ENCODE measurements at regions not wholly inside any gene's neighbourhood (a gene's known extent, or its start where the extent isn't known, plus 50 kb on each side); places are given as distances from the start of the nearest gene placed in this dataset.

DNA sequence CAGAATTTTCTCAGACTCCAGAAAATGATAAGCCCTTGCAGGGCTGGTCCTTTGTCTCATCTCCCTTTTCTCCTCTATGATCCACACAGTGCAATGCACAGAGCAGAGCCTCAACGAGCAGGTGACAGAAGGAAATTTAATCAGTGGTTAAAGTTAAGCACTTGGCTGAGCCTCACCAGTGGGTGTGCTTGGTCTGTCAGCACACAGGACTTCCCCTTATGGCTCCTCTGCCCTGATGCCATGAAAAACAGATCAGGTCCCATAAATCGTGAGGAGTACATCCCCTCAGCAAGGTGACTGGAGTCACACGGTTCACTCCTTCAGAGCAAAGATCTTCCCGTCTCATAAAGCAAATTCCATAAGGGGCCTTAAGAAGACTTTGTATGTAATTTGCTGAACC is 818.2 kb downstream of the UQCRFS1 start:
- TF ChIP-seq POLR2A (IDR thresholded peaks at IDR 0.05; ENCODE audit: low read depth, low read length) (no peak), POLR2AphosphoS5 (IDR thresholded peaks at IDR 0.05; ENCODE audit: low read depth, low read length) (no peak)

Measured in GM12891 (cell line).